Stimulated activated CD4-positive, alpha-beta T cell treated with anti-CD3 and anti-CD28 coated beads, Interleukin-15, amount 100 ng/mL, for 48 hours (primary cell): ENCODE measurements at regions not wholly inside any gene's neighbourhood (a gene's known extent, or its start where the extent isn't known, plus 50 kb on each side); places are given as distances from the start of the nearest gene placed in this dataset.

ENCODE experiments used
- DNase-seq, 2 donors: peaks; one replicate each; pipeline ENCODE4 v3.0.0-alpha.2; 2020; ENCODE audit warnings: low read depth in 2 of 2

GRCh38 chr6:132973514-132973993, 159.2 kb downstream of the RPS12 start:
- no peak for DNase-seq

GRCh38 chr6:132974122-132974521, 159.8 kb downstream of the RPS12 start:
- DNase-seq, result no peak

DNA sequence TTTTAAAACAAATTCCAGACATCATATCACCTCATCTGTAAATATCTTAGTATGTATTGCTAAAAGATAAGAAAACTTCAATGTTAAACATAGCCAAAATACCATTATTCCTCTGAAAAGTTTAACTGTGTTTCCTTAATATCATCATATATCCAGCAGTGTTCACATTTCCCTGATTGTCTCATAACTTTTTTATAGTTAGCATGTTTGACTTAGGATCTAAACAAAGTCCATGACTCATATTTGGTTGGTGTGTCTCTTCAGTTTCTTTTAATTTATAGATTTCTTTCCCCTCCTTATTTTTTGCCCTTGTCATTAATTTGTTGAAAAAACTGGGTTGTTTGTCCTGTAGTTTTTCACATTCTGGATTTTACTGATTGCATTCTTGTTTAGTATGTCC, 163.0 kb downstream of the RPS12 start:
- DNase-seq, result no peak

DNA sequence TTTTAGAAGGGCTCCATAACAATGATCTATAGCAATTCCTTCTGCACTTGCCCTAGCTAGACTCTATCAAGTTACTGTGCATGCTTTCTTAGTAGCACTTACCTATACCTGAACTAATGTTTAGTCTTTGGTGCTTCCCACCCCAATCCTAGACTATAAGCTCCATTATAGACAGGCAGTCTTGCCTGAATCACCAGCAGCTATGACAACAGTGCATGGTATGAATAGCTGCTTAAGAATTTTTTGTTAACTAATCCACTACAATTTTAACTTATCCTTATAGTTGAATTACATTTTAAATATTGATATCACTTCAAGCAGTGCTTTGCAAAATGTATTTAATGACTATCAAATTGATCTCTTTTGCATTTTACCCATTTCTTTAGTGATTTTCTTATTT, 164.3 kb downstream of the RPS12 start:
- DNase-seq, result no peak

GRCh38 chr6:132993738-132994137, 179.4 kb downstream of the RPS12 start:
- DNase-seq, result no peak

GRCh38 chr6:132995009-132995408, 180.6 kb downstream of the RPS12 start:
- DNase-seq, result no peak

DNA sequence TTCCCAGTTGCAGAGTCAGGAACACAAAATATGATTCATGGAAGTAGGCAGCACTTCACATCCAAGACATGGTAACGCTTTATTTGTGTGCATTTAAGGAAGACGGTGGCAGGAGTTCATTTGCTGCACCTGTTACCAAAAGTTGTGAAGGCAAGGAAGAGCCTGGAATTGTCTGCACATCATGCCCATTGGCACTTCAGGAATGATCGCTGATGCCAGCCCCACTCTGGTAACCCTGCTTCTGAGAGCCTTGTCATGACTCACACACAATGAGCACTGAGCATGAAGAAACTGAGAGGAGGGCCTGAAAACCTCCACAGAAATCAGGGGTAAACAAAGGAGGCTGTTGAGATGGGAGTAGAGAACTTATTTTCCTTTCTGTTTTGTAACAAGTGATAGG, 181.1 kb downstream of the RPS12 start:
- no peak for DNase-seq

- DNase-seq, result no peak
These were observed 184.0 kb downstream of the RPS12 start for GRCh38 chr6:132998418-132998817.

- DNase-seq, result no peak
These were observed 186.7 kb downstream of the RPS12 start for GRCh38 chr6:133001040-133001565.

DNA sequence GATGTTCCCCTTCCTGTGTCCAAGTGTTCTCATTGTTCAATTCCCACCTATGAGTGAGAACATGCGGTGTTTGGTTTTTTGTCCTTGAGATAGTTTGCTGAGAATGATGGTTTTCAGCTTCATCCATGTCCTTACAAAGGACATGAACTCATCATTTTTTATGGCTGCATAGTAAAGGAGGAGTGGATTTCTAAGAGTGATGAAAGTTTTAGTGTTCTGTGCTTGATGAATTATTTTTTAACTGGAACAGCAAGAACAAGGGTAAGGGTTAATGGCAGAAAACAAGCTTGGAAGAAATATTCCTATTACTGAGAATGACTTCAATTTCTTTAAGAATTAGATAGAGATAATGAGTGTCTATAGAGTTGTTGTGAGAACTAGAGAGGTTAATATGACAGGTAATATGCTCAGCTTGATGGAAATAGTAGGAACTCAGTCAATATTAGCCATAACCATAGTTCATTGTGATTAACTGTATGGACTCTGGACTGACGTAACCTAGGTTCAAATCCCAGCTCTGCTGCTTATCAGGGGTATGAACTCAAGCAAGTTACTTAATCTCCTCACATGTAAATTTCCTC, 190.0 kb downstream of the RPS12 start:
- DNase-seq, result no peak

DNA sequence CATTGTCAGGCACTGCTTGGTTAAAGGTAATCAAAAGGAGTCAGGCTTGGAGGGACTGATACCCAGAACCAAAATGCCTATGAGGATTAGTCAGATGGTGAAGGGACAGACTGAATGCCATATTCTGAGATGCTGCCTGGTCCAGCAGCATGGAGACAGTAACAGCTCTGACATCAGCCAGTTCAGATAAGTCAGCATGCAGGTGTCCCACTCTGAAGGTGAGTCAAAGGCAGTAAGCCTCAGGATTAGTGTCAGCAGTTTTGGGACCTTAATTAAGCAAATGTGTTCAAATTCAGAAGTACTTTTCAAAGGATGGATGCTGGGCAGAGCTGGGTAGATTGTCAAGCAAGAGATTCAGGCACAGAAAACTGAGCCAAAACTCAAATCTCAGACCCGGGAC, 198.4 kb downstream of the RPS12 start:
- DNase-seq, result no peak

DNA sequence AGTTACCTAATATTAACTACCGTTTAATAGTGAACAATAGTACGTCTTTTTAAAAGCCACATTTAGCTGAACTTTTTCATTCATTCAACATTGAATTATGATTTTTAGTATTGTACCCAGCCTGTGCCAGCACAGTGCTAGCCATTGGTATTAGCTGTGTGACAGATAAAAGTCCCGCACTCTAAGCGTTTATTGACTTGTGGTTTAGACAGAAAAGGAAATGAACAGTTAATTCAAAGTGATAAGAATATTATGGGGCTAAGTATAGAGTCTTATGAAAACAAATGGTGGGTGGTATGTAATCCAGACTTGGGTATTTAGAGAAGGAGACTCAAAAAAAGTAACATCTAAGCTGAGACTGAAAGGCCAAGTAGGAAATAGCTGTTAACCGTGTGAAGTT, 202.3 kb downstream of the RPS12 start:
- DNase-seq, result no peak

DNA sequence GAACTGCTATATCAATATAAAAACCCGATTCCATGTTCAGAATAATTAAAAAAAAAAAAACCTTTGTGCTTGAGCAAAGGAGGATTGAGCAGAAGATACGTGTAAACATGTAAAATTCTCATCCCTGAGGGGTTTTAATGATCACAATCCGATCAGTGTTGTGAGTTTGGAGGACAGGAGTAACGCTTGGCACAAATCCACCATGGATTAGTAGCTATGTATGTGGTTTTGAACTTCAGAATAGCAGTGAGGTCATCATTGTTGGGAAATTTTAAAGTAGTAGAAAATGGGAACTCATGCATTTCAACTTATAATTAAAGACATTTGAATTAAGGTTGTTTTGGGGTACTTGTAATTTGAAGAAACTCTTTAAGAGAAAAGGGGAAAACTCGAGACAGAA, 203.2 kb downstream of the RPS12 start:
- no peak for DNase-seq

- no peak for DNase-seq
These were observed 212.3 kb downstream of the RPS12 start for GRCh38 chr6:133026705-133027104.

DNA sequence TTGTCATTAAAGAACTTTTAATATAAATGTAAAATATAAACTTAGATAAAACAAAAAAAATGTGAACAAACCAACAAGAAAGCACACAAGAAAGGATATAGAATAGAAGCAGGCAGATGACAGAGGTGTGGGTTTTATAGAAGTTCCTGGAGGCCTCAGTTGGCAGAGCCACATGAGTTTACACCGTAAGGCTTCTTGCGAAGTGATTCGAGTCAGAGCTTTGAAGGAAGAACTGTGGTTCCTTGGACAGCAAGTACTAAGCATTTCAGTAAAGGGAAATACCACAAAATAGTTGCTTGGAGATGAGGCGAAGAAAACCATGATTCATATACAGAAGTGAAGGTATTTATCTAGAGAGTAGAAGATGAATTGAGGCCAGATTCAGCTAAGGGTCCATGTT, 207.9 kb upstream of the EYA4 start:
- DNase-seq, result no peak

DNA sequence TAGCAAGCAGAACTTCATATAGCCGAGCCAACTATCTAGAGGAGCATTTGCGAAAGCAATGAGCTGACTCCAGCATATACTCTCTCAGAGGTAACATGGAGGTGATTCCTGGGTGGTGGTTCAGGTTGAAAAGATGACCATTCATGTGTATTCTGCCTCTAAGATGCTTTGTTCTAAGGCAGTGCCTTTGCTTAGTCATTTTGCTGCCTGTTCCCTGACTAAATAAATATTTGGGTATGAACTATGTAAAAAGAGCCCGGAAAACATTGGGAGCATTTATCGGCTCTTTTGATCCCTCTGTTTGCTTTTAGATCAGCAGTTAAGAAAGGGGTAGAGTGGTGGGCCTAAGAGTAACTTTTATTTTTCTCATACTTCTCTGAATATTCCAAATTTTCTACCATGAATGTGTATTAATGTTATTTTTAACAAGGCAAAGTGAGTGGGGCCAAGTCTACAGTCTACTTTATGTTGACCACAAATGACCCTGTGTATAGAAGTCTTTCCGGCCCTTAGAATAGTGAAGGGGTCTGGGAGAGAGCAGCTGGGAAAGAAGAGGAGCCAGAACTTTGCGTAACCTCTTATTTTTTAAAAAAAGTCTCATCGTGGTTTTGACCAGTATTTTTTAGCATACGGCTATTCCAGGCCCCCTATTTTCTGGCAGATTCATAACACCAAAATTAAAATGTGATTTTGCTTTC, 206.5 kb upstream of the EYA4 start:
- DNase-seq, result no peak

DNA sequence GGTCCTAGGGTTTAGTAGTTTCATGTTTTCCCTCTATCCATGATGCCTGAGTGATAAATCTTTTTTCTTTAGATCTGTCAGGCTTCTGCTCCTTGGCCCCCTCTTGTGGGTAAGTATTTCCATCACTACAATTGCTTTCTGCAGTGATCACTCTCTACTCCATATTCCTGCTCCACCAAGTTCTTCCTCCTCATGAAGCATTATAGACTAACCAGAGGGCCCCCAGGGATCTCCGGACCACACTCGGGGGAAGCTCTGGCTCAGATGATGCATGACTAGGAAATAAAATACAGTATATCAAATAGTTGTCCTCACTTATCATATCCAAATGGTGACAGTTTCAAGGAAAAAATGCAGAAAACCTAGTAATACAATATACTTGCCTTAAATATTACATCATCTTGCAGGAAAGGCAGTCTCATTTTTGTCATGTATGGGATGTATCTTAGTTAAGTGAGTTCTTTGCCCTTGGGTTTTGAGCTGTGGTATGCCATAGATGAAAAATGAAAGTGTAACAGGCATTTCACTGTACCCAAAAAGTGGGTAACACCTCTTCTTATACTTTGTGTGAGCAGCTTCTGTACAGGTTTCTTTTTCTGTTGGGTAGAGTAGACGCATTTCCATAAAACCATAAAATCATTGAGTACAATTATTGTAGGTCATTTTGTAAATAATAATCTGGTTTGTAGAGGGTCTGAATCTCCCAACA, 200.9 kb upstream of the EYA4 start:
- no peak for DNase-seq

DNA sequence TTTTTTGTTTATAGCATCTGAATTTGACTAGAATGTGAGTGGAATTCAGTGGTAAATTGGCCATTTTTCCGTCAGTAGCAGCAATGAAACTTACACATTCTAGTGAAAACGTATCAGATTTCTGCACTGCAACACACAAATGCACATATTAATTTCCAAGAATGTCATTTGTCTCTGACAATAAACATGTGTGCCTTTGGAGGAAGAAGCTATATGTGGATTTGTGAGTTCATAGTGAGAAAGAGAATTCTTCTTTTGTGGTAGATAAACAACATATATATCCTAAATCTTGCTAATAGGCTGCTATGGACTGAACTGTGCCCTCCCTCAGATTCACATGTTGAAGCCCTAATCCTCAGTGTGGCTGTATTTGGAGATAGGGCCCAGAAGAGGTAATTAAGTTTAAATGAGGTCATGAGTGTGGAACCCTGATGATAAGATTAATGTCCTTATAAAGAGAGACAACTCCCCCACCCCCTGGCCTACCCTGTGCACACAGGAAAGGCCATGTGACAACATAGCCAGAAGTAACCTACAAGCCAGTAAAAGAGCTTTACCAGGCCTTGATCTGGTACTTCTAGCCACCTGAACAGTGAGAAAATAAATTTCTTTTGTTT, 200.2 kb upstream of the EYA4 start:
- DNase-seq, result no peak

DNA sequence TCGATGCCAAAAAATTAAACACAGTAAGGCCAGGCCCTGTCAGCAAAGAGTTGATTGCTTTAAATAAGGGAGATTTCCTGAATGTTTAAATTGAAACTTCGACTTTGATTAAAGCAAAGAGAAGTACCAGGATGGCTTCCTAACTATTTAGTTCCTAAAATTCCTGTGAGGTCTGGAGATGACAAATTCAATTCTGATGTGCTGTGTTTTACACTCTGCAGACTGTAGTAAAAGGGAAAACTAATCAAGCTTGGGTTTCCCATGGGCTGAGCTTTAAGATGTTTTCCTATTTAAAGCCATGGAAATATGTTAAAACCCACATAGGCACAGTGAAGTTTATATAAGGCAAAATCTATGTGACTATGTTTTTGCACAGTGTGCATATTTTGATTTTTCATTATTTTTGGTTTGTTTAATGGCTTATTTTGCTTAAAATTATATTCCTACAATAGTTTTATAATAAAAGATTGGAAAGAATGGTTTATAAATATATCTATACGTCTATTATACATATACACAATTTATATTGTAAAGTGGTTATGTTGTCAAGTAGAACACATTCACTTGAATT, 198.5 kb upstream of the EYA4 start:
- DNase-seq, result no peak

- no peak for DNase-seq
These were observed 194.6 kb upstream of the EYA4 start for GRCh38 chr6:133046576-133046975.

DNA sequence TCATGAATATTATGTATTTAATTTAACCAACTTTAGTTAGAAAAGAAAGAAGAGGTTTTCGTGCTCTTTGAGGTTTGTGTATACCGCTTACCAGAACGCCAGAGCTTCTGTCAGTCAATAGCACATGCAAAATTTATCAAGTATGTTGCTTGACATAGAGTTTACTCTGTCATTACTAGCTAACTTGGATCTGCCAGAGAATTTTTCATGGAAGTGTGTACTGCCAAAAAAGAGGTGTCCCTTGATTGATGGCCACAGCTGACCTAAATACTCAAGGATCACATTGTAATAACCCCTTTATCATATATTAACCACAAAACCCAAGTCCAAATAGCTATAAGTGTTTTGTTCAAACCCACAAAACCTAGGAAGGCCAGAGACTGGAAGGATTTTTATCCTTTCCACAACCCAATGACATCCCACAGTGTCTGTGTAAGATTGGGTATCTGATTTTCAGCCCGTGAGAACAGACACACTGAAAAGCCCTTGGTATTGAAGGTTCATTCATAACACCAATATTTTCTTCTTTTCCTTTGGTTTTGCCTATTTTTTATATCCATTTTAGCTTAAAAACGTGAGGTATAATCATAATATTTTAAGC, 194.0 kb upstream of the EYA4 start:
- DNase-seq, result no peak

DNA sequence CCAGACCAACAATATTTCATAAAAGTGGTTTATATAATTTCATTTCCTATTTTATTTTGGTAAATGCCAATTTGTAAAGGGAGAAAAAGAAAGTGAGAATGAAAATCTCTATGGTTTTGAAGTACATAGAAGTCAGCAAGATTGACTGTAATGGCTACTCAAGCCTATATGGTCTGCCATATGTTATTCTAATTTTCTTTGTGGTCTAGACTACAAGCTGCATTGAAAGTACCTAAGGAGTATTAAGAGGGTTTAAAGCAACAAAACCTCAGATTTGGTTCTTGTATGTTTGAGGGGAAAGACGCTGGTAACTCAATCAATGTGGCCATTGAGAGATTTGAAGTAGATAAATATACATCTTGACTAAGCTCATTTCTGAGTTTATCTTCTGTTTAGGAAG, 193.5 kb upstream of the EYA4 start:
- no peak for DNase-seq
